ENCODE measurements at regions not wholly inside any gene's neighbourhood (a gene's known extent, or its start where the extent isn't known, plus 50 kb on each side); places are given as distances from the start of the nearest gene placed in this dataset.

GRCh38 chr4:134308910-134309309 lies 107.3 kb upstream of the PABPC4L start:
- Histone ChIP-seq H3K27ac (no peak overlapping the region), H4K20me1 (ENCODE audit: insufficient read depth) (no peaks in the 10 kb centered on the region), H3K36me3 (ENCODE audit: insufficient read depth) (no peaks in the 10 kb centered on the region), H2AFZ (ENCODE audit: low read depth) (no peak overlapping the region), H3K4me2 (no peak overlapping the region), H3K4me1 (ENCODE audit: low read depth, poor library complexity, severe bottlenecking) (no peaks in the 10 kb centered on the region), H3K4me3 (IDR thresholded peaks at IDR 0.05; ENCODE audit: insufficient read depth, low read depth, low read length) (no peak overlapping the region), H3K79me2 (ENCODE audit: insufficient read depth, low read depth) (no peaks in the 10 kb centered on the region), H3K27me3 (ENCODE audit: insufficient read depth, low read depth) (no peaks in the 10 kb centered on the region), H3K9ac (no peak overlapping the region)
- no peak for TF ChIP-seq CTCF (conservative IDR thresholded peaks at IDR 0.05; ENCODE audit: low read depth, low read length)

- no peak for TF ChIP-seq CTCF (conservative IDR thresholded peaks at IDR 0.05; ENCODE audit: low read depth, low read length)
- Histone ChIP-seq H3K36me3 (ENCODE audit: insufficient read depth) (no peaks in the 10 kb centered on the region), H4K20me1 (ENCODE audit: insufficient read depth) (no peaks in the 10 kb centered on the region), H3K79me2 (ENCODE audit: insufficient read depth, low read depth) (no peaks in the 10 kb centered on the region), H3K4me1 (ENCODE audit: low read depth, poor library complexity, severe bottlenecking) (no peaks in the 10 kb centered on the region), H3K27me3 (ENCODE audit: insufficient read depth, low read depth) (no peaks in the 10 kb centered on the region), H2AFZ (ENCODE audit: low read depth) (no peak overlapping the region), H3K27ac (no peak overlapping the region), H3K4me2 (no peak overlapping the region), H3K4me3 (IDR thresholded peaks at IDR 0.05; ENCODE audit: insufficient read depth, low read depth, low read length) (no peak overlapping the region), H3K9ac (no peak overlapping the region)
These were observed 96.7 kb upstream of the PABPC4L start for GRCh38 chr4:134298313-134298712.

GRCh38 chr4:134297765-134298164 lies 96.2 kb upstream of the PABPC4L start:
- Histone ChIP-seq H3K4me2 (no peak overlapping the region), H2AFZ (ENCODE audit: low read depth) (no peak overlapping the region)

GRCh38 chr4:134282680-134283079 lies 81.1 kb upstream of the PABPC4L start:
- Histone ChIP-seq H4K20me1 (ENCODE audit: insufficient read depth) (no peaks in the 10 kb centered on the region), H3K4me1 (ENCODE audit: low read depth, poor library complexity, severe bottlenecking) (no peaks in the 10 kb centered on the region), H3K27me3 (ENCODE audit: insufficient read depth, low read depth) (no peaks in the 10 kb centered on the region), H3K36me3 (ENCODE audit: insufficient read depth) (no peaks in the 10 kb centered on the region), H3K27ac (no peak overlapping the region), H2AFZ (ENCODE audit: low read depth) (no peak overlapping the region), H3K4me3 (IDR thresholded peaks at IDR 0.05; ENCODE audit: insufficient read depth, low read depth, low read length) (no peak overlapping the region), H3K79me2 (ENCODE audit: insufficient read depth, low read depth) (no peaks in the 10 kb centered on the region), H3K4me2 (no peak overlapping the region), H3K9ac (no peak overlapping the region)
- no peak for TF ChIP-seq CTCF (conservative IDR thresholded peaks at IDR 0.05; ENCODE audit: low read depth, low read length)

More at GRCh38 chr4:134297765-134298164, 96.2 kb upstream of the PABPC4L start:
- no peak overlapping the region for H3K9ac ChIP-seq
- no peaks in the 10 kb centered on the region for H4K20me1 ChIP-seq (ENCODE audit: insufficient read depth)
- H3K27me3 ChIP-seq (ENCODE audit: insufficient read depth, low read depth): no peaks in the 10 kb centered on the region
- no peaks in the 10 kb centered on the region for H3K4me1 ChIP-seq (ENCODE audit: low read depth, poor library complexity, severe bottlenecking)
- no peak overlapping the region for H3K27ac ChIP-seq
- no peak overlapping the region for H3K4me3 ChIP-seq (IDR thresholded peaks at IDR 0.05; ENCODE audit: insufficient read depth, low read depth, low read length)
- TF ChIP-seq CTCF (conservative IDR thresholded peaks at IDR 0.05; ENCODE audit: low read depth, low read length): no peak
- H3K79me2 ChIP-seq (ENCODE audit: insufficient read depth, low read depth): no peaks in the 10 kb centered on the region
- H3K36me3 ChIP-seq (ENCODE audit: insufficient read depth): no peaks in the 10 kb centered on the region
